Panc1 (cell line): ENCODE measurements at regions not wholly inside any gene's neighbourhood (a gene's known extent, or its start where the extent isn't known, plus 50 kb on each side); places are given as distances from the start of the nearest gene placed in this dataset.

Experiments used
- CTCF ChIP-seq: fragments of 450-650 bp; IDR thresholded peaks from 2 replicates; pipeline ENCODE4 v1.5.1; 2017; ENCODE audit warnings: mild to moderate bottlenecking
- POLR2AphosphoS5 ChIP-seq: IDR thresholded peaks from 2 replicates; pipeline ENCODE4 v1.6.1; 2012; ENCODE audit warnings: mild to moderate bottlenecking, low read depth, low read length, moderate library complexity
- REST ChIP-seq, 2 experiments: IDR thresholded peaks; 2 replicates each; pipeline ENCODE4 v1.6.1; 2011 to 2012; ENCODE audit warnings: low read depth in 2 of 2, control low read depth in 1 of 2, low read length in 1 of 2, mild to moderate bottlenecking in 1 of 2, moderate library complexity in 1 of 2; ENCODE audit not compliant: insufficient read depth in 1 of 2

GRCh38 chr6:133026705-133027104, 212.3 kb downstream of the RPS12 start:
- TF ChIP-seq POLR2AphosphoS5 (no peak), CTCF (no peak), REST (IDR thresholded peaks at IDR 0.05; ENCODE audit: insufficient read depth in 1 of 2, low read depth in 2 of 2, low read length in 1 of 2) (no peak)
